ENCODE measurements at regions not wholly inside any gene's neighbourhood (a gene's known extent, or its start where the extent isn't known, plus 50 kb on each side); places are given as distances from the start of the nearest gene placed in this dataset.

GRCh38 chr4:151939670-151940069, 178.9 kb upstream of the GATB start:
- DNase-seq (ENCODE audit: low read depth), result no peak

- no peak for DNase-seq (ENCODE audit: low read depth)
Measured at GRCh38 chr4:151935411-151935810, 174.6 kb upstream of the GATB start.

DNA sequence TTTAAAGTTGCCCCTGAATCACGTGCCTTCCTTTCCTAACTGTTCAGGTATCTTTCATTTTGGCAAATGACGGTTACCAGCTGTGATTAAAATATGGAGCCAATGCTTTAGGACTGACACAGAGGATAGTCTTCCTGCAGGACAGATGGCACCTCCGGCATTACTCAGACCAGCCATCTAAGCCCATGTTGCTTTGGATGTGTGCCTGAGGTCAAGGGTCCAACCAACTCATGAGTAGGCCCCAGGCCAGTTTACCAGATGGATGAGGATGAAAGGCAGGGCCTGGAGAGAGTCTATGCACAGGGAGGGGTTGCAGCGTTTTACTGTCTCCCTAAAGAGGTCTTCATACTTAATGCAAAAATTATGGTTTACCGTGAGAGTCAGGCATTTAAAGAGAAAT, 174.0 kb upstream of the GATB start:
- DNase-seq (ENCODE audit: low read depth), result no peak

GRCh38 chr4:151933122-151933827, 172.5 kb upstream of the GATB start:
- DNase-seq (ENCODE audit: low read depth), result no peak

DNA sequence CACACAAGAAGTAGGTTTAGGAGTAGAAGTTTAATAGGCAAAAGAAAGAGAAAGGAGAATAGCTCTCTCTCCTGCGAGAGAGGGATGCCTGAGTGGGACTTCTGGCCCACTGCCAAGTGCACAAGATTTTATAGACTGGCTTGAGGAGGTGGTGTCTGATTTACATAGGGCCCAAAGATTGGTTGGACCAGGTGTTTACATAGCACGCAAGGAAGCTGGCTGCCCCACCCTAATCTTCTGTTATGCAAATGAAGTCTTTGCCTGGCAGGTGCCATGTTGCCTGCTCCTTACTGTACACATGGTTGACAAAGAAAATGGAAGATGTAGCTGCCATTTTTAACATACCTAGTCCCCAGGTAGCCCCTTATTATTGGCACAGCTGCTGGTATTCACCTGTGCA, 170.8 kb upstream of the GATB start:
- DNase-seq (ENCODE audit: low read depth), result no peak

DNA sequence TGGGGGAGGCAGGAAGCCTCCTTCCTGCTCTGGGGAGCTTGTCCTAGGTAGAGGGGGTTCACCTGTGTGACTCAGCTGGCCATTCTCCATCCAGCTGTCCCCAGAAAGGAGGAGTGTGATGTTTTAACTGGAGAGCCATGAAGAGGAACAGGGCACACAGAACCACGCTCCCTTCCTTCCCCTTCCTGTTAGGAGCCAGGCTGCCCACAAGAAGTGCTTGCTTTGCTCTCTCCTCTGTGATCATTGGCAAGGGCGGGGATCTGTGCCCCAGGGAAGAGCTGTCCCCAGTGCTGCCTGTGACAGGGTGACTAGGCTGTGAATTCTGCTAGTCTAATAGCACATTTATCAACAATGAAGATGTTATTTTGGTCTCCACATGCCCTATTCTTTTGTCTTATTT, 169.6 kb upstream of the GATB start:
- no peak for DNase-seq (ENCODE audit: low read depth)

- no peak for DNase-seq (ENCODE audit: low read depth)
Measured at GRCh38 chr4:151928112-151928511, 167.3 kb upstream of the GATB start.

DNA sequence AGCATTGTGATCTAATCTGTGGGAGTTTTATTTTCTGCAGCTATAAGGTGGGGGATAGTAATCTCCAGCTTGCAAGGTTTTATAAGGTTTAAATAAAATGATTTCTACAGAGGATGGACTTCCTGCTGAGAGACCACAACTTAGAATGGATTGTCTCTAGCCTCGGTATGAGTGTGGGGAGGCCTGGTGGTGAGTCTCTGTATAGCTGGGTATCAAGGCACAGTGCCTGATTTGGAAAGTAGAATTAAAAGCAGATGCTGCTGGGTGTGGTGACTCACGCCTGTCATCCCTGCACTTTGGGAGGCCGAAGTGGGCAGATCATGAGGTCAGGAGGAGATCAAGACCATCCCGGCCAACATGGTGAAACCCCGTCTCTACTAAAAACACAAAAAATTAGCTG, 162.0 kb upstream of the GATB start:
- DNase-seq (ENCODE audit: low read depth), result no peak

DNA sequence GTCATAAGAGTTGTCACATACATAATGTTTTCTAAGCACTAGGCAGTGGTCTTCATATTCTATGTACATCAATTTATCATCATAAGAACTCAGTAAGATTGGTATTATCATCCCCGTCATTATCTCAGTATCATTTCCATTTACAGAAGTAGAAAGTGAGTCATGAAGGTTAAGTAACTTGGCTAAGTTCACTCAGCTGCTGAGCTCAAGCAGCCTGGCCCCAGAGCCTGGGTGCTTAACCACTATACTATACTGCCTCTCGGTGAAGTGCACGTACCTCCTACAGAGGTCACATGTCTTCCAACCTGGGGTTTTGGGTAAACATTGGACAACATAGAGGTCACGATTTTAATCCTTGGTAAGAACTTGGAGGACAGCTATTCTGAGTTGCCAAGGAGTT, 161.5 kb upstream of the GATB start:
- no peak for DNase-seq (ENCODE audit: low read depth)

DNA sequence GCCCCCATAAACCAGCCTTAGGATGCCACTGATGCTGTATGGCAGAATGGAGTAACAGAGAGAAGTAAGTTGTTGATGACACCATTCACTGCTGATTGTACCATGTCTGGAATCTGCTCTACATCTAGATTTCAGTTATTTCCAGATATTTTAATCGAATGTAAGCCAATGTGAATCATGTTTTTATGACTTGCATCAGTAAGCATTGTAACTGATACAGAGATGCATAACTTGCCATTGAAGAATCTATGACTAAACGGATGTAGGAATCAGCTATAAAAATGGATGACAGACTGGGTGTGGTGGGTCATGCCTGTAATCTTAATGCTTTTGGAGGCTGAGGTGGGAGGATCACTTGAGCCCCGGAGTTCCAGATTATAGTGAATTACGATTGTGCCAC, 161.0 kb upstream of the GATB start:
- DNase-seq (ENCODE audit: low read depth), result peak; percentile 56

DNA sequence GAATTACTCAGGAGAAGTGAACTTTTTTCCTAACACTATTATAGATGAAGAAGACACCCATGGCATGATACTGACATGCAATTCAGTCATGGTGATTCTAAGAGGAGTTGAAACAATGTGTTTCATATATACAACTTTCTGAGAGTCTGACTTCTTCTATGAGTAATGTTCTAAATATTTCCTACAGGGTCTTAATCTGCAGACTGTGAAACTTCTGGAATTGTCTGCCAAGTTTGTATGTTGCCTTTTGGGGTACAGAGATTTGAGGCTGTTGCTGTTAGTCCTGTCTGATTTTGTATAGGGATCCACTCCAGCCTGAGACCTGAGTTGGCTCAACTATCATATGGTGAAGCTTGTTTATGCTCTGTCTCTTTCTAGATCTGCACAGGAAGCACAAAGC, 160.6 kb upstream of the GATB start:
- no peak for DNase-seq (ENCODE audit: low read depth)

DNA sequence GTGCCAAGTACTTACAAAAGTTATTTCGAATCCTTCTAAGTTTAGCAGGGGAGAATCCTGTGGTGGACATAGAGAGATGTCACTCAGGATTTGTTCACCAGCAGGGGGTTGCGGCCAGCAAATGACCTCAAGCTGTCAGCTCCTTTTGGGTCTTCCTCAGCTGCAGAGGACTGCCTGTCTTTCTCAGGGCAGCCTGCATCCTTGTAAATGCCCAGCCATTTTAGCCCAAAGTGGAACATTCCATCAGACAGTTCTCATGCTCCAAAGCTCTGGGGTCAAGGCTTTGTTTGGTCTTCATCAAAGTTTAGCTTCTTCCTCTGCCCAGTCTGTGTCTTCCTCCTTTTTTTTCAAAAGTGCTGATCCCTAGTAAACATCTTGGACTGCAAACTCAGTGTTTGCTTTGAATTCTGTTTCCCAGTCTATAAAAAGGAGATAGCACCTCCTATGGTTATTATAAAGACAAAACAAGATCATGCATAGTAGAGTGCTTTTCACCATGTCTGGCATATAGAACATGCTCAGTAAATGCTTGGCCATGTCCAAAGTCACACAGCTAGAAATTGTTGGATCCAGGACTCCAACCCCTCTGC, 156.4 kb upstream of the GATB start:
- no peak for DNase-seq (ENCODE audit: low read depth)

- no peak for DNase-seq (ENCODE audit: low read depth)
Measured at GRCh38 chr4:151912632-151913031, 151.8 kb upstream of the GATB start.

- no peak for DNase-seq (ENCODE audit: low read depth)
Measured at GRCh38 chr4:151911970-151912369, 151.2 kb upstream of the GATB start.

GRCh38 chr4:151908734-151909497, 148.1 kb upstream of the GATB start:
- DNase-seq (ENCODE audit: low read depth), result no peak

DNA sequence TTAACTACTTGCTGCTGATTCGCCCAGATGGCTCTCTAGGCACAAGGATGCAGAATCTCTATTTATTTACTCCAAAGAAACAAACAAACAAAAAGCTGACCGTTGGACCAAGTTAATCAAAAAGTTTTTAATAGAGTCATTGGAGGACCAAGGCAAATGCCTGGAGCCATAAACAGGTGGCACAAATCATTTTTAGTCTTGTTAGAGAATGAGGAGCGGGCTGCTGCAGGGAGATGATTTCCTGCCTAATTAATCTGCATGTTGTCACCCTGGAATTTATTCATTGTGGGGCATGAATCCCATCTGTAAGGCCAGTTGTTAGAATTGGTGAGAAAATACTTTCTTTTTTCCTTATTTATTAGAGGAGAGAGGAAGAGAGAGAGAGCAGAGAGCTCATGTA, 147.4 kb upstream of the GATB start:
- DNase-seq (ENCODE audit: low read depth), result no peak

GRCh38 chr4:151906438-151906837, 145.6 kb upstream of the GATB start:
- no peak for DNase-seq (ENCODE audit: low read depth)

DNA sequence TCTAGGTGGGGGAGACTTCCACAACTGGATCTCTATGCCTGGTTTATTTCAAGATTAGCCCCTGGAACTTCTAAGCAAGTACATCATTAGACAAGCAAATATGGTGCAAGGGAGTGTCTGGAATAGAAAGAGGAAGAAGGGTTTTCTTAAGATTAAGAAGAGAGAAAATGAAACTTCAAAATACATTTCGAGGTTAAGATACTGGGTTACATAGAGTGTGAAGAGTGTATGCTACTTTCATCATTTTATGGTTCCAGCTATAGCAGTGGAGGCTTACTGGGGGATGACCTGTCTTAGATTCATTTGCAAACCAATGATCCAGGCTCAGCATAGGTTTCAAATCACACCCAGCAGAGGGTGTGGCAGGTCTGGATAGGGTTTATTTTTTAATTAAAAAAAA, 144.4 kb upstream of the GATB start:
- no peak for DNase-seq (ENCODE audit: low read depth)

GRCh38 chr4:151901631-151902030, 140.8 kb upstream of the GATB start:
- no peak for DNase-seq (ENCODE audit: low read depth)

DNA sequence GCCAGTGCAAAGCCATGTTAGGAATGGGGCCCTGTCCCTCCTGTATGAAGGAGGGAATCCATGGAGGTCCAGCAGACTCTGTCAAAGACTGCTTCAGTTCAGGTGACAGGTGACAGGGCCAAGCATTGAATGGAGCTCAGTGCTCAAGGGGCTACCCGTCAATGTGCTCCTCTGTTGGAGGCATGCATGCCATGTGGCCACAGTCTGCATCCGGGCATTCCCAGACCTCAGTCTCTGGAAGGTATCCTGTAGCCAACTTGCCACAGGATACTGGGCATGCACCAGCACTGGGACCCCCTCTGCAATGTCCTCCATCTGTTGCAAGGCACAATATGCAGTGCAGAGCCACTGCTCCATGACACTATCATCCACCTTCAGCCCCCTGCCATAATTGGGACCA, 136.1 kb upstream of the GATB start:
- DNase-seq (ENCODE audit: low read depth), result no peak

GRCh38 chr4:151895671-151896070, 134.9 kb upstream of the GATB start:
- no peak for DNase-seq (ENCODE audit: low read depth)

- no peak for DNase-seq (ENCODE audit: low read depth)
Measured at GRCh38 chr4:151894246-151894645, 133.4 kb upstream of the GATB start.

DNA sequence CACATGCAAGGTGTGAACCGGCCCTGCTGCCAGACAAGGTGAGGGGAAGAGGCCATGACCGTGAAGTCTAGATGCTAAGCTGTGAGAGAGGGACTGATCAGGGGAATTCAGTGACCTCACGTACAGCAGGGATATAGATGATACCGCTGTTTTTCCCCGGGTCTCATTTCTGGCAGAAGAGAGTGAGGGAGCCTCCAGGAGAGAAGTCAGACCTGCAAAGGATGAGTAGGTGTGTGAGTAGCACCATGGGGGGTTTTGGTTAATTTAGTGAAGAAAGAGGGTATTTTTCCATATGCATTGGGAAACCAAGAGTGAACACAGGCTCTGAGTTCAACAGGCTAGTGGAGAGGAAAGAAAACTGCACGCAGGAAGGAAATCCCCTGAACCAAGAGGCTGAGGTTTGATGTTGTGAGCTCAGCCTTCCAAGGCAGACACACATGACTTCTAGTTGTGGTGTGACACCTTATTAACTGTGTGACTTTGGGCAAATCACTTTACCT, 127.6 kb upstream of the GATB start:
- no peak for DNase-seq (ENCODE audit: low read depth)
